ENCODE measurements at regions not wholly inside any gene's neighbourhood (a gene's known extent, or its start where the extent isn't known, plus 50 kb on each side); places are given as distances from the start of the nearest gene placed in this dataset.

GRCh38 chr5:56545016-56545415 is 270.3 kb upstream of the MAP3K1 start (continued):
- TF ChIP-seq ZBTB4 (CRISPR knock-in tag; IDR thresholded peaks at IDR 0.05; ENCODE audit: borderline replicate concordance) (no peak), RBM39 (IDR thresholded peaks at IDR 0.05; ENCODE audit: low read depth, low read length, poor library complexity, severe bottlenecking) (no peak), TCF7 (IDR thresholded peaks at IDR 0.05; ENCODE audit: low read depth) (no peak), ZNF747 (CRISPR knock-in tag; IDR thresholded peaks at IDR 0.05; ENCODE audit: borderline replicate concordance) (no peak), YEATS2 (CRISPR knock-in tag; IDR thresholded peaks at IDR 0.05; ENCODE audit: borderline replicate concordance) (no peak), ZNF431 (CRISPR knock-in tag; IDR thresholded peaks at IDR 0.05; ENCODE audit: borderline replicate concordance, low read depth) (no peak), MEIS2 (CRISPR knock-in tag; IDR thresholded peaks at IDR 0.05) (no peak), ESRRA (CRISPR knock-in tag; IDR thresholded peaks at IDR 0.05; ENCODE audit: low read depth) (no peak), PRDM10 (CRISPR knock-in tag; IDR thresholded peaks at IDR 0.05; ENCODE audit: low read depth) (no peak), SRY (CRISPR knock-in tag; IDR thresholded peaks at IDR 0.05) (no peak), SOX6 (IDR thresholded peaks at IDR 0.05) (no peak), SOX6 (CRISPR knock-in tag; IDR thresholded peaks at IDR 0.05) (0 out of 2 replicates have a peak, but pooled peaks have one; percentile 43), ZNF883 (CRISPR knock-in tag; IDR thresholded peaks at IDR 0.05; ENCODE audit: not compliant biosample characterization) (no peak), JUN (CRISPR knock-in tag; IDR thresholded peaks at IDR 0.05) (no peak), ZFP90 (CRISPR knock-in tag; IDR thresholded peaks at IDR 0.05; ENCODE audit: borderline replicate concordance) (no peak), ZFYVE20 (CRISPR knock-in tag; IDR thresholded peaks at IDR 0.05; ENCODE audit: borderline replicate concordance, low read depth) (no peak), MAX (IDR thresholded peaks at IDR 0.05) (0 out of 2 replicates have a peak, but pooled peaks have one; percentile 54), HOMEZ (CRISPR knock-in tag; IDR thresholded peaks at IDR 0.05; ENCODE audit: low read depth) (peak; percentile 51; the same call in 1 of the 2 replicates), NR3C1 (CRISPR knock-in tag; IDR thresholded peaks at IDR 0.05) (no peak), NFE2 (CRISPR knock-in tag; IDR thresholded peaks at IDR 0.05) (no peak), ARNT (IDR thresholded peaks at IDR 0.05) (no peak), ZNF501 (CRISPR knock-in tag; IDR thresholded peaks at IDR 0.05) (no peak), IKZF4 (CRISPR knock-in tag; IDR thresholded peaks at IDR 0.05; ENCODE audit: borderline replicate concordance, low read depth, not compliant biosample characterization) (no peak), KLF6 (CRISPR knock-in tag; IDR thresholded peaks at IDR 0.05) (no peak)

All from HepG2 (cell line).